ENCODE measurements at regions not wholly inside any gene's neighbourhood (a gene's known extent, or its start where the extent isn't known, plus 50 kb on each side); places are given as distances from the start of the nearest gene placed in this dataset.

GRCh38 chr13:20351281-20352022, 119.3 kb upstream of the GJB6 start:
- no peaks in the 10 kb centered on the region for H3K36me3 ChIP-seq
- H3K4me1 ChIP-seq, result no peaks in the 10 kb centered on the region
- no peaks in the 10 kb centered on the region for H3K27me3 ChIP-seq
- H3K9me3 ChIP-seq, result no peaks in the 10 kb centered on the region
- no peak for DNase-seq
- no peak overlapping the region for H3K4me3 ChIP-seq
- H3K27ac ChIP-seq, result no peak overlapping the region
- TF ChIP-seq POLR2A (IDR thresholded peaks at IDR 0.05) (no peak), CTCF (IDR thresholded peaks at IDR 0.05) (no peak)

DNA sequence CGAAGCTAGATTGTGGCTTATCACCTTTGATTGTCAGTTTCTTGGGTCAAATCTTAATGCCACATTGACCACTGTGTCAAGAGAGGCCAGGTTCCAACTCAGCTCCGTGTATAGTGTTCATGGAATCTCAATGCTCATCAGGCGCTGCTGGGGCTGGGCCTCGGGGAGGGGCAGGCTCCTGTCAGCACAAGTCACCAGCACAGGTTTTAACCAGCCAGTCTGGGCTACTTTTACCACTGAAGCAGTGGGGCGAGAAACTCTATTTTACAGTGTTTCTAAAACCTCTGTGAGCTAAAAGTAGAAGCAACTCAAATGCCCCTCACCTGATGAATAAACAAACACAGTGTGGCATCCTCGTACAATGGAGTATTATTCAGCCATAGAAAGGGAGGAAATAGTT, 118.7 kb upstream of the GJB6 start:
- Histone ChIP-seq H3K27ac (no peak overlapping the region), H3K27me3 (no peaks in the 10 kb centered on the region), H3K36me3 (no peaks in the 10 kb centered on the region), H3K4me1 (no peaks in the 10 kb centered on the region), H3K9me3 (no peaks in the 10 kb centered on the region), H3K4me3 (no peak overlapping the region)
- no peak for DNase-seq
- TF ChIP-seq POLR2A (IDR thresholded peaks at IDR 0.05), result no peak
- no peak for TF ChIP-seq CTCF (IDR thresholded peaks at IDR 0.05)

DNA sequence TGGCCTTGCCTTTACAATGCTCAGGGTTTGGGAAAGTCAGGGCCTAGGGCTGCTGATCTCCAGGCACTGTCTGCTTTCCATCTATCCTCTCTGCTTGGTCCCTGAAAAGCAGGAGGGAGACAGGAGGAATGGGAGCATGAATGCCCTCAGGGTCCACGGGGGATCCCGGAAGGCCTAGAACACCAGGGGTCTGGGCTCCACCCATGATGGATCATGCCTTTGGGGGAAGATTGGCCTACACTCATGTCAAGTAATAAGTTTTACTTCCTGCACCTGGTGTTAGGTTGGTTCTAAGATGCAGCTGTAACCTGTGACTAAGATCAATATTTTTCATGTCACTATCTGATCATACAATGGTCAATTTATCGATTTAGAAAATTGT, 118.3 kb upstream of the GJB6 start:
- Histone ChIP-seq H3K27me3 (no peaks in the 10 kb centered on the region), H3K27ac (no peak overlapping the region), H3K36me3 (no peaks in the 10 kb centered on the region), H3K4me3 (no peak overlapping the region), H3K9me3 (no peaks in the 10 kb centered on the region), H3K4me1 (no peaks in the 10 kb centered on the region)
- TF ChIP-seq POLR2A (IDR thresholded peaks at IDR 0.05) (no peak), CTCF (IDR thresholded peaks at IDR 0.05) (no peak)
- no peak for DNase-seq

GRCh38 chr13:20349564-20350381, 117.7 kb upstream of the GJB6 start:
- no peak for DNase-seq
- Histone ChIP-seq H3K36me3 (no peaks in the 10 kb centered on the region), H3K27ac (no peak overlapping the region), H3K9me3 (no peaks in the 10 kb centered on the region), H3K4me3 (no peak overlapping the region), H3K27me3 (no peaks in the 10 kb centered on the region), H3K4me1 (no peaks in the 10 kb centered on the region)
- TF ChIP-seq CTCF (IDR thresholded peaks at IDR 0.05), result no peak
- no peak for TF ChIP-seq POLR2A (IDR thresholded peaks at IDR 0.05)

- DNase-seq, result no peak
- Histone ChIP-seq H3K36me3 (no peaks in the 10 kb centered on the region), H3K27me3 (no peaks in the 10 kb centered on the region), H3K27ac (no peak overlapping the region), H3K9me3 (no peaks in the 10 kb centered on the region), H3K4me3 (no peak overlapping the region), H3K4me1 (no peaks in the 10 kb centered on the region)
- no peak for TF ChIP-seq CTCF (IDR thresholded peaks at IDR 0.05)
- TF ChIP-seq POLR2A (IDR thresholded peaks at IDR 0.05), result no peak
These were observed 116.7 kb upstream of the GJB6 start for GRCh38 chr13:20348645-20349408.

All from Peyer's patch (tissue), 4 donors.